ELR (cell line): ENCODE measurements at regions not wholly inside any gene's neighbourhood (a gene's known extent, or its start where the extent isn't known, plus 50 kb on each side); places are given as distances from the start of the nearest gene placed in this dataset.

ENCODE experiments used
- DNase-seq: peaks from one replicate; pipeline ENCODE4 v3.0.0-alpha.2; 2015; ENCODE audit warnings: low read depth

GRCh38 chr16:73569266-73569980, 521.5 kb upstream of the ZFHX3 start:
- DNase-seq, result no peak

- DNase-seq, result no peak
These were observed 520.8 kb upstream of the ZFHX3 start for GRCh38 chr16:73568769-73569168.

GRCh38 chr16:73565925-73566324, 518.0 kb upstream of the ZFHX3 start:
- DNase-seq, result no peak

- DNase-seq, result peak; percentile 6
These were observed 517.3 kb upstream of the ZFHX3 start for GRCh38 chr16:73565263-73565662.

GRCh38 chr16:73563709-73564108, 515.8 kb upstream of the ZFHX3 start:
- DNase-seq, result no peak

GRCh38 chr16:73560497-73560896, 512.6 kb upstream of the ZFHX3 start:
- DNase-seq, result no peak

GRCh38 chr16:73558219-73558618, 510.3 kb upstream of the ZFHX3 start:
- no peak for DNase-seq

- no peak for DNase-seq
These were observed 506.2 kb upstream of the ZFHX3 start for GRCh38 chr16:73553941-73554660.

- DNase-seq, result no peak
These were observed 502.2 kb upstream of the ZFHX3 start for GRCh38 chr16:73549984-73550631.

GRCh38 chr16:73547552-73548403, 499.9 kb upstream of the ZFHX3 start:
- DNase-seq, result no peak

GRCh38 chr16:73546341-73546845, 498.5 kb upstream of the ZFHX3 start:
- no peak for DNase-seq

- no peak for DNase-seq
These were observed 497.8 kb upstream of the ZFHX3 start for GRCh38 chr16:73545755-73546154.

GRCh38 chr16:73545290-73545689, 497.4 kb upstream of the ZFHX3 start:
- DNase-seq, result no peak

GRCh38 chr16:73544826-73545225, 496.9 kb upstream of the ZFHX3 start:
- DNase-seq, result no peak

- no peak for DNase-seq
These were observed 496.2 kb upstream of the ZFHX3 start for GRCh38 chr16:73543970-73544599.

- no peak for DNase-seq
These were observed 495.5 kb upstream of the ZFHX3 start for GRCh38 chr16:73543331-73543969.

GRCh38 chr16:73542885-73543284, 495.0 kb upstream of the ZFHX3 start:
- DNase-seq, result no peak

- no peak for DNase-seq
These were observed 490.0 kb upstream of the ZFHX3 start for GRCh38 chr16:73537921-73538320.

- DNase-seq, result no peak
These were observed 489.0 kb upstream of the ZFHX3 start for GRCh38 chr16:73536931-73537330.

GRCh38 chr16:73531021-73531420, 483.1 kb upstream of the ZFHX3 start:
- DNase-seq, result no peak

GRCh38 chr16:73530529-73530928, 482.6 kb upstream of the ZFHX3 start:
- DNase-seq, result no peak
